Astrocyte (in vitro differentiated cells and primary cell): ENCODE measurements at regions not wholly inside any gene's neighbourhood (a gene's known extent, or its start where the extent isn't known, plus 50 kb on each side); places are given as distances from the start of the nearest gene placed in this dataset.

ENCODE experiments used
- DNase-seq: peaks from one replicate; pipeline ENCODE4 v3.0.0-alpha.2; 2010; ENCODE audit warnings: low read depth
- FAIRE-seq: peaks from 2 replicates; lab custom pipeline; 2011; peaks lifted over from hg19 to GRCh38; lab: Jason Lieb, UNC
- H2AFZ ChIP-seq: 2 replicates; pipeline ENCODE4 v1.6.0; 2012; ENCODE audit warnings: low read depth, low read length, inconsistent platforms
- H3K27ac ChIP-seq: 2 replicates; pipeline ENCODE4 v1.5.1; 2011; ENCODE audit warnings: low read depth, low read length, inconsistent platforms
- H3K27me3 ChIP-seq: 2 replicates; pipeline ENCODE4 v1.6.0; 2011; ENCODE audit warnings: low read length, inconsistent platforms; ENCODE audit not compliant: insufficient read depth
- H3K36me3 ChIP-seq: 2 replicates; pipeline ENCODE4 v1.5.1; 2011; ENCODE audit warnings: low read length, inconsistent platforms; ENCODE audit not compliant: insufficient read depth
- H3K4me1 ChIP-seq: 2 replicates; pipeline ENCODE4 v1.5.1; 2011; ENCODE audit warnings: low read length, inconsistent platforms; ENCODE audit not compliant: insufficient read depth
- H3K4me2 ChIP-seq: 2 replicates; pipeline ENCODE4 v1.6.0; 2012; ENCODE audit warnings: low read length, inconsistent platforms
- H3K4me3 ChIP-seq: 2 replicates; pipeline ENCODE4 v1.5.1; 2011; ENCODE audit warnings: low read depth, mild to moderate bottlenecking, low read length, inconsistent platforms; ENCODE audit not compliant: insufficient read depth
- H3K79me2 ChIP-seq: 2 replicates; pipeline ENCODE4 v1.6.0; 2012; ENCODE audit warnings: mild to moderate bottlenecking, low read length, inconsistent platforms; ENCODE audit not compliant: insufficient read depth
- H3K9ac ChIP-seq: 2 replicates; pipeline ENCODE4 v1.6.0; 2012; ENCODE audit warnings: mild to moderate bottlenecking, low read length, inconsistent platforms
- H3K9me3 ChIP-seq: 2 replicates; pipeline ENCODE4 v1.5.1; 2012; ENCODE audit warnings: low read depth, mild to moderate bottlenecking, low read length, inconsistent platforms; ENCODE audit not compliant: insufficient read depth
- H4K20me1 ChIP-seq: 2 replicates; pipeline ENCODE4 v1.6.0; 2012; ENCODE audit warnings: low read length, inconsistent platforms; ENCODE audit not compliant: insufficient read depth
- H3K27ac Mint-ChIP-seq: one replicate; pipeline ENCODE4 v1.8.0; 2021; ENCODE audit warnings: mild to moderate bottlenecking, mixed read lengths; ENCODE audit not compliant: unreplicated experiment
- H3K27me3 Mint-ChIP-seq: one replicate; pipeline ENCODE4 v1.8.0; 2021; ENCODE audit warnings: low read depth, mixed read lengths; ENCODE audit not compliant: unreplicated experiment
- H3K36me3 Mint-ChIP-seq: one replicate; pipeline ENCODE4 v1.8.0; 2021; ENCODE audit warnings: low read depth, mixed read lengths; ENCODE audit not compliant: unreplicated experiment
- H3K4me1 Mint-ChIP-seq: one replicate; pipeline ENCODE4 v1.8.0; 2021; ENCODE audit warnings: low read depth, mixed read lengths; ENCODE audit not compliant: unreplicated experiment
- H3K4me3 Mint-ChIP-seq: one replicate; pipeline ENCODE4 v1.8.0; 2021; ENCODE audit warnings: mild to moderate bottlenecking, moderate library complexity, mixed read lengths; ENCODE audit not compliant: unreplicated experiment
- H3K9me3 Mint-ChIP-seq: one replicate; pipeline ENCODE4 v1.8.0; 2021; ENCODE audit warnings: mild to moderate bottlenecking, mixed read lengths; ENCODE audit not compliant: unreplicated experiment
- EZH2 ChIP-seq: IDR thresholded peaks from 2 replicates; pipeline ENCODE4 v1.6.1; 2012; ENCODE audit warnings: mild to moderate bottlenecking, low read length, inconsistent platforms; ENCODE audit not compliant: insufficient read depth
- TF ChIP-seq, protein P1 (sequence below): IDR thresholded peaks from 2 replicates; pipeline ENCODE4 v1.5.1; 2011; ENCODE audit warnings: low read depth, mild to moderate bottlenecking, inconsistent platforms, low read length, moderate library complexity; ENCODE audit not compliant: insufficient read depth

DNA sequence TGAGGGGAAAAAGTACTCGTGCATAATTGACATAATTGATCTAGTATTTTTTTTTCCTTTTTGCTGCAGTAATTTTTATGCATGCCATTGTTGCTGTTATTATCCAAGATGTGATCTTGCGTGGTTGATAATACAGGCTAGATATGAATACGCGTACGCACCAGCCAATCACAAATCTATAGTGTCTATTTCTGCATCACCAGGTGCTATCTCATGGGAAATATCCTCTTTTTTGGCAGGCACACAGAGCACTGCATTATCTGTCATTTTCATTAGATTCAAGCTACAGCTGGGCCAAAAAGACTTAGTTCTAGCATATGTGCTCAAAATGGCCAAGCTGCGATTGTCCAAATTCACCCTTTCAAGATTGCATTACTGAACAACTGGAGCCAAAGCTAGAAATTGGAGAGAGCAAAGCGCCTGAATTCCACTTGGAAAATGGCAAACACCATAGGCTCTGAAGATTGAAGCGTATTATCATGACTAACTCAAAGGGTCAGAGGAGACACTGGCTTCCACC, 181.1 kb downstream of the TSHZ3 start:
- no peak overlapping the region for H3K4me2 ChIP-seq
- no peak overlapping the region for H3K27ac ChIP-seq
- H3K4me3 ChIP-seq: no peak overlapping the region
- no peaks in the 10 kb centered on the region for H3K9me3 ChIP-seq
- no peaks in the 10 kb centered on the region for H3K79me2 ChIP-seq
- no peak for FAIRE-seq
- DNase-seq: no peak
- no peak overlapping the region for H2AFZ ChIP-seq
- Mint-ChIP-seq H3K27ac (no peak overlapping the region), H3K27me3 (peaks cover 10% of the 10 kb centered on the region), H3K4me3 (no peak overlapping the region), H3K9me3 (peaks cover 6% of the 10 kb centered on the region), H3K4me1 (no peaks in the 10 kb centered on the region), H3K36me3 (no peaks in the 10 kb centered on the region)
- no peaks in the 10 kb centered on the region for H3K4me1 ChIP-seq
- H3K27me3 ChIP-seq: peaks cover 2% of the 10 kb centered on the region
- H4K20me1 ChIP-seq: no peaks in the 10 kb centered on the region
- H3K9ac ChIP-seq: no peak overlapping the region
- no peak for TF ChIP-seq EZH2
- H3K36me3 ChIP-seq: no peaks in the 10 kb centered on the region

DNA sequence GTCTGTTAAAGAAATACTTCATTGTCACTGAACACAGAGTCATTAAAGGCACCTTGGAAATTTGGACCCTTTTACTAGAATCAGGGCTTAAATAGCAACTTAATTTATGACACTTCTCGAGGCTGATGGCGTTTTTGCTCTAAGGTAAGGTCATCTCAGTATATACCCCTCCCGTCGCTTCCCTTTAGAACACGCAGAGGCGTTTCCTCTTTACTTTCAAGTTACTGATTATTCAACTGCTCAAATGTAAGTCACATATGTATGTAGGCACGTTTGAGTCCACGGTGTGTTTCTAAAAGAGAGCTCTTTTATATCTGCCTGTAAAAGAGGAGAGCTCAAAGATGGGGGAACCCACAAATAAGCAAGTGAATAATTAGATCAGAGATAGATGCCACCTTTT, 181.5 kb downstream of the TSHZ3 start:
- H3K9me3 Mint-ChIP-seq: peaks cover 6% of the 10 kb centered on the region
- no peak overlapping the region for H3K27ac ChIP-seq
- no peak overlapping the region for H3K27ac Mint-ChIP-seq
- H3K36me3 ChIP-seq: no peaks in the 10 kb centered on the region
- H3K4me3 Mint-ChIP-seq: no peak overlapping the region
- no peak overlapping the region for H3K9ac ChIP-seq
- H3K4me1 ChIP-seq: no peaks in the 10 kb centered on the region
- no peak overlapping the region for H3K4me3 ChIP-seq
- no peak overlapping the region for H3K4me2 ChIP-seq
- H3K79me2 ChIP-seq: no peaks in the 10 kb centered on the region
- H3K27me3 Mint-ChIP-seq: peaks cover 10% of the 10 kb centered on the region
- FAIRE-seq: no peak
- no peak overlapping the region for H2AFZ ChIP-seq
- peaks cover 2% of the 10 kb centered on the region for H3K27me3 ChIP-seq
- H3K9me3 ChIP-seq: no peaks in the 10 kb centered on the region
- no peaks in the 10 kb centered on the region for H3K36me3 Mint-ChIP-seq
- no peak for TF ChIP-seq EZH2
- TF ChIP-seq, protein P1, sequence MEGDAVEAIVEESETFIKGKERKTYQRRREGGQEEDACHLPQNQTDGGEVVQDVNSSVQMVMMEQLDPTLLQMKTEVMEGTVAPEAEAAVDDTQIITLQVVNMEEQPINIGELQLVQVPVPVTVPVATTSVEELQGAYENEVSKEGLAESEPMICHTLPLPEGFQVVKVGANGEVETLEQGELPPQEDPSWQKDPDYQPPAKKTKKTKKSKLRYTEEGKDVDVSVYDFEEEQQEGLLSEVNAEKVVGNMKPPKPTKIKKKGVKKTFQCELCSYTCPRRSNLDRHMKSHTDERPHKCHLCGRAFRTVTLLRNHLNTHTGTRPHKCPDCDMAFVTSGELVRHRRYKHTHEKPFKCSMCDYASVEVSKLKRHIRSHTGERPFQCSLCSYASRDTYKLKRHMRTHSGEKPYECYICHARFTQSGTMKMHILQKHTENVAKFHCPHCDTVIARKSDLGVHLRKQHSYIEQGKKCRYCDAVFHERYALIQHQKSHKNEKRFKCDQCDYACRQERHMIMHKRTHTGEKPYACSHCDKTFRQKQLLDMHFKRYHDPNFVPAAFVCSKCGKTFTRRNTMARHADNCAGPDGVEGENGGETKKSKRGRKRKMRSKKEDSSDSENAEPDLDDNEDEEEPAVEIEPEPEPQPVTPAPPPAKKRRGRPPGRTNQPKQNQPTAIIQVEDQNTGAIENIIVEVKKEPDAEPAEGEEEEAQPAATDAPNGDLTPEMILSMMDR: no peak
- no peaks in the 10 kb centered on the region for H4K20me1 ChIP-seq
- H3K4me1 Mint-ChIP-seq: no peaks in the 10 kb centered on the region
- no peak for DNase-seq

DNA sequence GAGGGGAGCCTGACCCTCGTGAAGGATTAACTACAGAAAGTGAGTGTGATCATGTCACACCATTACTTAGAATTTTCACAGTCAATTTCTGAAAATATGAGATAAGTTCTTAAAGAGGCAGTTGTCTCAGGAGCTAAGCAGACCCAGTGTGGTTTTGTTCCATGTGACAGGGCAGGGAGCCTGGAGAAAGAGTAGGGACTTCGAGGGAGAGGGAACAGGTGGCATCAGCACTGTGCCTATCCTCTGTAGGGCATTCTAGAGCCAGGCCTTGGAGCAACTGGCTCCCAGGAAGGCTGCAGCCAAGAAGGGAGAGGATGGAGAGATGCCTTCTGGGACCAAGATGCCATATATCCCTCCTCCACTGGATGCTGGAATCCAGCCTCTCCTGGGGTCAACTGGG, 183.0 kb downstream of the TSHZ3 start:
- no peak overlapping the region for H3K27ac ChIP-seq
- H4K20me1 ChIP-seq: no peaks in the 10 kb centered on the region
- no peaks in the 10 kb centered on the region for H3K79me2 ChIP-seq
- DNase-seq: no peak
- Mint-ChIP-seq H3K4me1 (no peaks in the 10 kb centered on the region), H3K27me3 (peaks cover 12% of the 10 kb centered on the region), H3K36me3 (no peaks in the 10 kb centered on the region), H3K27ac (no peak overlapping the region), H3K4me3 (no peak overlapping the region), H3K9me3 (peaks cover 6% of the 10 kb centered on the region)
- FAIRE-seq: no peak
- no peak overlapping the region for H3K4me2 ChIP-seq
- H3K9ac ChIP-seq: no peak overlapping the region
- H3K27me3 ChIP-seq: peaks cover 2% of the 10 kb centered on the region
- TF ChIP-seq, protein P1: no peak
- TF ChIP-seq EZH2: no peak
- H3K9me3 ChIP-seq: no peaks in the 10 kb centered on the region
- H3K4me3 ChIP-seq: no peak overlapping the region
- H2AFZ ChIP-seq: no peak overlapping the region
- no peaks in the 10 kb centered on the region for H3K4me1 ChIP-seq
- no peaks in the 10 kb centered on the region for H3K36me3 ChIP-seq
